ENCODE measurements at regions not wholly inside any gene's neighbourhood (a gene's known extent, or its start where the extent isn't known, plus 50 kb on each side); places are given as distances from the start of the nearest gene placed in this dataset.

GRCh38 chr2:105621038-105621437 is 123.7 kb upstream of the NCK2 start (continued):
- TF ChIP-seq CHD7 (IDR thresholded peaks at IDR 0.05; ENCODE audit: insufficient replicate concordance, low read length): no peak
